ENCODE measurements at regions not wholly inside any gene's neighbourhood (a gene's known extent, or its start where the extent isn't known, plus 50 kb on each side); places are given as distances from the start of the nearest gene placed in this dataset.

DNA sequence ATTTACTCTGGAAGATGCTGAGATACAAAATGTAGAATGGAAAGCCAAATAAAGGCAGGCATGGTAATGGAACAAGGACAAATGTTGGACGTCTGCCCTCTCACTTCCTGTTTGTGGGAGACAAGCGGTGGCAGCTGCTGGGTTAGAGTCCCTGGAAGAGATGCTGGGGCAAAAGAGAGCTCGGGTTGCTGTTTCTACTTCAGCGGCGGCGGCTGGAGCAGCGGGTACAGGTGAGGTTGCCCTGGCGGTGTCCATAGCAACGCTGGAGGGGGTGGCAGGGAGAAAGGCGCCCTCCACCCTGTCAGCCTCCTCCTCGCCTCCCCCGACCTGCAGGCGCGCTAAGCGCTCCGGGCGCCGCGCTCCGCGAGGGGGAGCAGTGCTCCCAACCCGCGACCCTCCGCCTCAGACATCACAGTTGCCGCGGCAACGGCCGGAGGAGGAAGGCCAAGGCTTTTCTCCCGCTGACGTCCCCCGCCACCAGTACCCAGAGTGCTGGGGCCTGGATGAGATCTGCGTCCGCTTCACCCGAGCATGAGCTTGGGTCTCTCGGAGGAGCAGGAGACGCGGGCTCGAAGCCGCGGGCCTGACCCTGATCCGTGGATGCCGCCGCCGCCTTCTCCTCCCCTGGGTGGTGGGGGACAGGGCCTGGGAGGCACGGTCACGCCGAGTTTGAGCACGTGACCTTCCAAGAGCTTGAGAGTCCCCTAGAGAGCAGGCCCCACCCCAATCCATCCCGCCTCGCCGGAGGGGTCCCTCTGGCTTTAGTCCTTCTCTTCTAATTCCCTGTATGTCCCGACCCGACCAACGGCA lies 65.6 kb downstream of the NOL4 start:
- TF ChIP-seq, protein P1, sequence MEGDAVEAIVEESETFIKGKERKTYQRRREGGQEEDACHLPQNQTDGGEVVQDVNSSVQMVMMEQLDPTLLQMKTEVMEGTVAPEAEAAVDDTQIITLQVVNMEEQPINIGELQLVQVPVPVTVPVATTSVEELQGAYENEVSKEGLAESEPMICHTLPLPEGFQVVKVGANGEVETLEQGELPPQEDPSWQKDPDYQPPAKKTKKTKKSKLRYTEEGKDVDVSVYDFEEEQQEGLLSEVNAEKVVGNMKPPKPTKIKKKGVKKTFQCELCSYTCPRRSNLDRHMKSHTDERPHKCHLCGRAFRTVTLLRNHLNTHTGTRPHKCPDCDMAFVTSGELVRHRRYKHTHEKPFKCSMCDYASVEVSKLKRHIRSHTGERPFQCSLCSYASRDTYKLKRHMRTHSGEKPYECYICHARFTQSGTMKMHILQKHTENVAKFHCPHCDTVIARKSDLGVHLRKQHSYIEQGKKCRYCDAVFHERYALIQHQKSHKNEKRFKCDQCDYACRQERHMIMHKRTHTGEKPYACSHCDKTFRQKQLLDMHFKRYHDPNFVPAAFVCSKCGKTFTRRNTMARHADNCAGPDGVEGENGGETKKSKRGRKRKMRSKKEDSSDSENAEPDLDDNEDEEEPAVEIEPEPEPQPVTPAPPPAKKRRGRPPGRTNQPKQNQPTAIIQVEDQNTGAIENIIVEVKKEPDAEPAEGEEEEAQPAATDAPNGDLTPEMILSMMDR (IDR thresholded peaks at IDR 0.05): no peak
- TF ChIP-seq POLR2A (IDR thresholded peaks at IDR 0.05): no peak

Measured in Peyer's patch (tissue), 4 donors.